VCaP (cell line): ENCODE measurements at regions not wholly inside any gene's neighbourhood (a gene's known extent, or its start where the extent isn't known, plus 50 kb on each side); places are given as distances from the start of the nearest gene placed in this dataset.
A peak's percentile ranks its signal among the peaks of the same experiment; 100 is the strongest.

Experiments
- H3K27ac ChIP-seq: fragments of 450-650 bp; 2 replicates; pipeline ENCODE4 v1.5.1; 2017
- CTCF ChIP-seq: fragments of 450-650 bp; conservative IDR thresholded peaks from 2 replicates; pipeline ENCODE4 v1.5.1; 2017; ENCODE audit warnings: mild to moderate bottlenecking, moderate library complexity

- H3K27ac ChIP-seq = no peak overlapping the region
- TF ChIP-seq CTCF = no peak
These were observed 139.2 kb upstream of the TTC29 start for GRCh38 chr4:147084861-147085260.

- H3K27ac ChIP-seq = no peak overlapping the region
- TF ChIP-seq CTCF = no peak
These were observed 140.1 kb upstream of the TTC29 start for GRCh38 chr4:147085781-147086180.

- no peak overlapping the region for H3K27ac ChIP-seq
- no peak for TF ChIP-seq CTCF
These were observed 142.5 kb upstream of the TTC29 start for GRCh38 chr4:147088146-147088545.

- no peak overlapping the region for H3K27ac ChIP-seq
- no peak for TF ChIP-seq CTCF
These were observed 144.8 kb upstream of the TTC29 start for GRCh38 chr4:147090486-147090885.

GRCh38 chr4:147093206-147093605 lies 147.5 kb upstream of the TTC29 start:
- TF ChIP-seq CTCF = no peak

GRCh38 chr4:147094238-147094637 lies 148.6 kb upstream of the TTC29 start:
- peak; percentile 75 for TF ChIP-seq CTCF
- peak overlapping the region; percentile 72 for H3K27ac ChIP-seq

More at GRCh38 chr4:147093206-147093605, 147.5 kb upstream of the TTC29 start:
- H3K27ac ChIP-seq = peak overlapping the region; percentile 72

GRCh38 chr4:147096667-147097604 lies 151.3 kb upstream of the TTC29 start:
- no peak overlapping the region for H3K27ac ChIP-seq
- peak; percentile 75 for TF ChIP-seq CTCF
